ENCODE measurements at regions not wholly inside any gene's neighbourhood (a gene's known extent, or its start where the extent isn't known, plus 50 kb on each side); places are given as distances from the start of the nearest gene placed in this dataset.
"Not testable (repeated sequence)": the region's sequence is repeated elsewhere in the genome, so short reads cannot be mapped to it uniquely, and the experiment has no call there.

GRCh38 chr2:36302911-36303310 lies 52.7 kb upstream of the CRIM1 start:
- DNase-seq (ENCODE audit: low spot score): no peak

GRCh38 chr2:36301843-36302242 lies 53.7 kb upstream of the CRIM1 start:
- no peak for DNase-seq (ENCODE audit: low spot score)

- DNase-seq (ENCODE audit: low spot score): no peak
Observed at GRCh38 chr2:36300697-36301096, 54.9 kb upstream of the CRIM1 start.

- no peak for DNase-seq (ENCODE audit: low spot score)
Observed at GRCh38 chr2:36296798-36297197, 58.8 kb upstream of the CRIM1 start.

- no peak for DNase-seq (ENCODE audit: low spot score)
Observed at GRCh38 chr2:36294316-36294721, 61.3 kb upstream of the CRIM1 start.

GRCh38 chr2:36290306-36290856 lies 65.2 kb upstream of the CRIM1 start:
- no peak for DNase-seq (ENCODE audit: low spot score)

- no peak for DNase-seq (ENCODE audit: low spot score)
Observed at GRCh38 chr2:36289731-36290130, 65.8 kb upstream of the CRIM1 start.

- DNase-seq (ENCODE audit: low spot score): no peak
Observed at GRCh38 chr2:36287363-36288275, 68.0 kb upstream of the CRIM1 start.

- not testable (repeated sequence) for DNase-seq (ENCODE audit: low spot score)
Observed at GRCh38 chr2:36279506-36279905, 76.1 kb upstream of the CRIM1 start.

- DNase-seq (ENCODE audit: low spot score): no peak
Observed at GRCh38 chr2:36277881-36278523, 77.6 kb upstream of the CRIM1 start.

GRCh38 chr2:36277146-36277808 lies 78.3 kb upstream of the CRIM1 start:
- no peak for DNase-seq (ENCODE audit: low spot score)

GRCh38 chr2:36271266-36271665 lies 84.3 kb upstream of the CRIM1 start:
- no peak for DNase-seq (ENCODE audit: low spot score)

GRCh38 chr2:36270758-36271157 lies 84.8 kb upstream of the CRIM1 start:
- no peak for DNase-seq (ENCODE audit: low spot score)

- no peak for DNase-seq (ENCODE audit: low spot score)
Observed at GRCh38 chr2:36267194-36267593, 88.4 kb upstream of the CRIM1 start.

- no peak for DNase-seq (ENCODE audit: low spot score)
Observed at GRCh38 chr2:36266536-36267121, 88.9 kb upstream of the CRIM1 start.

- no peak for DNase-seq (ENCODE audit: low spot score)
Observed at GRCh38 chr2:36262581-36262980, 93.0 kb upstream of the CRIM1 start.

GRCh38 chr2:36255863-36256262 lies 99.7 kb upstream of the CRIM1 start:
- no peak for DNase-seq (ENCODE audit: low spot score)

GRCh38 chr2:36253086-36253485 lies 102.5 kb upstream of the CRIM1 start:
- no peak for DNase-seq (ENCODE audit: low spot score)

GRCh38 chr2:36246320-36246990 lies 109.1 kb upstream of the CRIM1 start:
- no peak for DNase-seq (ENCODE audit: low spot score)

GRCh38 chr2:36245651-36246050 lies 109.9 kb upstream of the CRIM1 start:
- DNase-seq (ENCODE audit: low spot score): no peak

- no peak for DNase-seq (ENCODE audit: low spot score)
Observed at GRCh38 chr2:36238106-36238505, 117.5 kb upstream of the CRIM1 start.

- no peak for DNase-seq (ENCODE audit: low spot score)
Observed at GRCh38 chr2:36235882-36236281, 119.7 kb upstream of the CRIM1 start.
